Stomach (tissue), 4 donors: ENCODE measurements at regions not wholly inside any gene's neighbourhood (a gene's known extent, or its start where the extent isn't known, plus 50 kb on each side); places are given as distances from the start of the nearest gene placed in this dataset.

Experiments used
- CTCF ChIP-seq, 7 experiments: fragments of 450-650 bp in 4 of 7; fragments of 200-600 bp in 3 of 7; sonication (generic) in 3 of 7; IDR thresholded peaks; one replicate each; pipeline ENCODE4 v1.5.1; 2016 to 2019; ENCODE audit warnings: antibody characterized with exemption in 7 of 7, control low read depth in 2 of 7, mild to moderate bottlenecking in 1 of 7
- EP300 ChIP-seq: sonication (generic); formaldehyde crosslinking; IDR thresholded peaks from one replicate; pipeline ENCODE4 v1.6.1; 2017; ENCODE audit warnings: antibody characterized with exemption
- POLR2A ChIP-seq, 4 donors: fragments of 450-650 bp; IDR thresholded peaks; one replicate each; pipeline ENCODE4 v1.6.1; 2016; ENCODE audit warnings: antibody characterized with exemption in 4 of 4, control low read depth in 2 of 4, mild to moderate bottlenecking in 1 of 4, moderate library complexity in 1 of 4

- TF ChIP-seq CTCF (IDR thresholded peaks at IDR 0.05) (no peak), POLR2A (IDR thresholded peaks at IDR 0.05) (no peak), EP300 (no peak)
Measured at GRCh38 chr14:34218881-34219280, 243.2 kb downstream of the SPTSSA start.
